AG08396 (cell line): ENCODE measurements at regions not wholly inside any gene's neighbourhood (a gene's known extent, or its start where the extent isn't known, plus 50 kb on each side); places are given as distances from the start of the nearest gene placed in this dataset.

Source experiments
- DNase-seq: peaks from one replicate; pipeline ENCODE4 v3.0.0; 2012; ENCODE audit warnings: low spot score, mixed read lengths

- DNase-seq = no peak
Observed at GRCh38 chr1:230000493-230001184, 66.4 kb upstream of the GALNT2 start.

DNA sequence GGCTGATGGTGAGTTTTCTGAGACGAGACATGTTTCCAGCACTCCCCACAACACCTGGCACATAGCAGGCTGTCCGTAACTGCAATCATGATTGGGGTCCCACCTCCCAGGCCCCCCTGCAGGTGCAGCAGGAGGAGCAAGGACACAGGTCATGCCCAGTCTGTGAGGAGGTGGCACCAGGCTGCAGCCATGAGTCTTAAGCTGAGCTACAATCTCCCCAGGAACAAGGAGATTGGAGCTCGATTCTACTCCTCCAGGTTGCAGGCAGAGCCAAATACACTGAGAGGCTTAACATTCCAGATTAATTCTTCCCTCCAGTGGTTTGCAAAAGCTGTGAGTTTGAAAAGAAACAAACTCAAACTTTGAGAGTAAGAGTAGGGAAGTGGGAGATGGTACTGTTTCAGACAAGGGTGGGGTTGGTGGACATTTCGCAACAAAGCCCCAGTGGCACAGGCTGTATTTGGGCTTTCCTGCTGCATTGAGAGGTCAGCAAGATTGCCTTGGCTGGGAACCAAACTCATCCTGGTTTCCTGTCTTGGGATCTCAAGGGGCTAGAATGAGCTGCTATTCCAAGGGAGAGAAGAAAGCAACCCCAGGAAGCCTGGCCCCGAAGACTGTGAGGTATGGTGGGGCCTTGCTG is 64.8 kb upstream of the GALNT2 start:
- no peak for DNase-seq

GRCh38 chr1:230003409-230003808 is 63.6 kb upstream of the GALNT2 start:
- DNase-seq = no peak

GRCh38 chr1:230005040-230005439 is 62.0 kb upstream of the GALNT2 start:
- no peak for DNase-seq

GRCh38 chr1:230008721-230009120 is 58.3 kb upstream of the GALNT2 start:
- DNase-seq = no peak

DNA sequence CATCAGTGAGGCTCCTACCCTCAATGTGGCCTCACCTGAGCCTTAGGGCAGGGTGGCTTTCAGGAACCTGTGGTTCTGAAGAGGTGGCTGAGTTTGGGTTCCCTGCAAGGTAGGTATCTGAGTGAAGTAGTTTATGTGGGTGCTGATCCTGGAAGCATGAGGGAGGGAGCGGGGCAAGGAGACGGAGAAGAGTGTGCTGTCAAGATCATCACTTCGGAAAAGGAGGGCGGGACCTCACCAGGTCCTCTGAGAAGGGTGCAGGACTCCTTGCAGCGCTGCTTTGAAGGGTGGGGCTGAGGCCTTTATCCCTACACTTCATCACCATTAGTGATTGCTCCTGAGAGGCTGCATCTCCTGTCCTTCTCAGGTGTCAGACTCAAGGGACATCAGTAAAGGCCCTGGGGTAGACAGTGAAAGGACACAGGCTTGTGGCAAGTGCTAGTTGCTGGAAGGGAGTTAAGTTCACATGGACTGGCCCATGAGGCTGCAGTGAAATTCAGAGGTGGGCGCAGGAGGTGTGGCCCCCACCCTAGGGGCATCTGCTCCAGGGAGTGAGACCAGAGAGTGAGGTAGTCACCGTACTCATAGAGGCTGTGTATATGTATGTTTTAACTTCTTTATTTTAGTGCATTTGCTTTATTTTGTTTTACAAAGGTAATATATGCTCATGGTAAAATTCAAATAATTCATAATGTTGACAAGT is 57.3 kb upstream of the GALNT2 start:
- DNase-seq = no peak

DNA sequence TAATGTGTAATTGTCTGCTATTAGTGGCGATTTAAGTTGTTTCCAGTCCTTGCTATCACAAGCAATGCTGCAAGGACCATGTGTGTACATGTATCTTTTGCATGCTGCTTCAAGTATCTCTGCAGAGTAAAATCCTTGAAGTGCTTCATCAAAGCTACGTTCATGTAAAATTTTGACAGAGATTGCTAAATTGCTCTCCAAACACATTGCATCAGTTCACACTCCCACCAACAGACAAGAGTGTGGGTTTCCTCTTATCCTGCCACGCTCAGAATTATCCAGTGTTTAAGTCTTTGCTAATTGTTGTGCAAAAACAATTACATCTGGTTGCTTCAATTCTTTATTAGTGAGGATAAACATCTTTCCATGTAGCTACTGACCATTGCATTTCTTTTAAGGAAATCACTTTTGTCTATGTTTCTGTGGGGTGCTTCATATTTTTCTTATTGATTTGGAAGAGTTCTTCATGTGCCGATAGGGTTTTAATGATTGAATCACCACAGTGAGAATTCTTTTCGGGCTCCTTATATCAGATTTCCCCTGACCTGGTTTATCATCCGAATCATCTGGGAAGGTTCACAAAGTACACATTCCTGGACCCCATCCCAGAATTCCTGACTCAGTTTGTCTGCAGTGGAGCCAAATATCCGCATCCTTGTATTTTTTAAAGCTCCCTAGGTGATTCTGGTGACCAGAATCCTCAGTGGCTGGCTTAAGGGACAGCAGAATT is 56.3 kb upstream of the GALNT2 start:
- no peak for DNase-seq

GRCh38 chr1:230011333-230012092 is 55.5 kb upstream of the GALNT2 start:
- DNase-seq = no peak

GRCh38 chr1:230012093-230012393 is 55.0 kb upstream of the GALNT2 start:
- no peak for DNase-seq

- DNase-seq = no peak
Observed at GRCh38 chr1:230012741-230013140, 54.3 kb upstream of the GALNT2 start.

GRCh38 chr1:230016159-230016558 is 50.9 kb upstream of the GALNT2 start:
- DNase-seq = no peak
